Skin of body (tissue), 2 donors: ENCODE measurements at regions not wholly inside any gene's neighbourhood (a gene's known extent, or its start where the extent isn't known, plus 50 kb on each side); places are given as distances from the start of the nearest gene placed in this dataset. TPM values are rescaled to one million over a fixed set of nuclear protein-coding genes. Genes with fewer than 3 reads are reported as not detected.

ENCODE experiments used
- DNase-seq: peaks from one replicate; lab custom pipeline; 2025; lab: John Stamatoyannopoulos, UW
- small RNA-seq: library from RNA; depleted of rRNA; stranded (forward); fragments of <200 nt; gene quantifications from one replicate; pipeline ENCODE3, GENCODE V24; 2014; ENCODE audit warnings: low replicate concordance

GRCh38 chr2:163852616-163853015 lies 116.8 kb upstream of the FIGN start:
- no peak for DNase-seq

- DNase-seq = no peak
Observed at GRCh38 chr2:163849756-163850435, 114.1 kb upstream of the FIGN start.

GRCh38 chr2:163838890-163839289 lies 103.1 kb upstream of the FIGN start:
- DNase-seq = no peak

- DNase-seq = no peak
Observed at GRCh38 chr2:163836167-163836566, 100.4 kb upstream of the FIGN start.

GRCh38 chr2:163834841-163835240 lies 99.0 kb upstream of the FIGN start:
- DNase-seq = no peak

- DNase-seq = no peak
Observed at GRCh38 chr2:163834221-163834620, 98.4 kb upstream of the FIGN start.

- DNase-seq = no peak
Observed at GRCh38 chr2:163828771-163829170, 93.0 kb upstream of the FIGN start.

GRCh38 chr2:163822033-163822432 lies 86.2 kb upstream of the FIGN start:
- no peak for DNase-seq

- no peak for DNase-seq
Observed at GRCh38 chr2:163812926-163813520, 77.2 kb upstream of the FIGN start.

GRCh38 chr2:163808406-163808805 lies 72.6 kb upstream of the FIGN start:
- DNase-seq = no peak

- DNase-seq = no peak
Observed at GRCh38 chr2:163802284-163802683, 66.5 kb upstream of the FIGN start.

GRCh38 chr2:163801486-163801885 lies 65.7 kb upstream of the FIGN start:
- DNase-seq = no peak

GRCh38 chr2:163800951-163801381 lies 65.2 kb upstream of the FIGN start:
- peak; percentile 90 for DNase-seq

- no peak for DNase-seq
Observed at GRCh38 chr2:163799807-163800206, 64.0 kb upstream of the FIGN start.

GRCh38 chr2:163794635-163795034 lies 58.8 kb upstream of the FIGN start:
- no peak for DNase-seq

Small RNAs in the stretch of these regions (small RNA-seq; reads per million reads assigned to genes)
- gene CYP2C56P = not detected
